HL-60 (cell line): ENCODE measurements at regions not wholly inside any gene's neighbourhood (a gene's known extent, or its start where the extent isn't known, plus 50 kb on each side); places are given as distances from the start of the nearest gene placed in this dataset.

Source experiments
- POLR2AphosphoS5 ChIP-seq: IDR thresholded peaks from 2 replicates; pipeline ENCODE4 v1.6.1; 2012; ENCODE audit warnings: low read depth
- TF ChIP-seq, protein P1 (sequence below): IDR thresholded peaks from one replicate; pipeline ENCODE4 v1.5.1; 2011; ENCODE audit warnings: low read length, control low read depth, inconsistent platforms; ENCODE audit not compliant: insufficient read depth
- TF ChIP-seq, protein P2 (sequence below): IDR thresholded peaks from 2 replicates; pipeline ENCODE4 v1.6.1; 2012; ENCODE audit warnings: low read depth; ENCODE audit not compliant: insufficient replicate concordance

DNA sequence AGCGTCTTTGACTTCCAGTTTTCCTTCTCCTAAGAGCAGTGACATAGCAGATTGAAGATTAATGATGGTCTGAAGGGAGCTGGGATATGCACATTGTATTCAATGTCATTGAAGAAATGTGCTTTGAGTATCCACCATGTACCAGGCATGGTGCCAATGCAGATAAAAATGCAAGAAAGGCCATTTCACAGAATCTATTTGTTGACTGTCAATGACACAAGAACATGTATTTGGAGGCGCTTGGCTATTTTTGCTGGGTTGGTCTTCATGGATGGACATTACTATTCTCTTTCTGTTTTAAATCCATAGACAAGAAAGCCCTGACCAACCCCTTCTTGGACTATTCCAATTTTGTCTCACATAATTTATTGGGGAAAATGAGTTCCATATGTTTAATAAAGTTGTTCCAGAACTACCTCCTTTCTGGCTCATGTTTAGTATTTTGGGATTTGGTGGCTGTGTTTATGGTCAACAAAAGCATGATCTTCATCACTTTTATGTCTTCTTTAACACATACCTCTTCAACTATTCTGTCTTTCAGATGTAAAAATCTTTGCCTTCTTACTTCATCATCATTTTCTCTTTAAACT lies 174.5 kb downstream of the CPE start:
- TF ChIP-seq, protein P1, sequence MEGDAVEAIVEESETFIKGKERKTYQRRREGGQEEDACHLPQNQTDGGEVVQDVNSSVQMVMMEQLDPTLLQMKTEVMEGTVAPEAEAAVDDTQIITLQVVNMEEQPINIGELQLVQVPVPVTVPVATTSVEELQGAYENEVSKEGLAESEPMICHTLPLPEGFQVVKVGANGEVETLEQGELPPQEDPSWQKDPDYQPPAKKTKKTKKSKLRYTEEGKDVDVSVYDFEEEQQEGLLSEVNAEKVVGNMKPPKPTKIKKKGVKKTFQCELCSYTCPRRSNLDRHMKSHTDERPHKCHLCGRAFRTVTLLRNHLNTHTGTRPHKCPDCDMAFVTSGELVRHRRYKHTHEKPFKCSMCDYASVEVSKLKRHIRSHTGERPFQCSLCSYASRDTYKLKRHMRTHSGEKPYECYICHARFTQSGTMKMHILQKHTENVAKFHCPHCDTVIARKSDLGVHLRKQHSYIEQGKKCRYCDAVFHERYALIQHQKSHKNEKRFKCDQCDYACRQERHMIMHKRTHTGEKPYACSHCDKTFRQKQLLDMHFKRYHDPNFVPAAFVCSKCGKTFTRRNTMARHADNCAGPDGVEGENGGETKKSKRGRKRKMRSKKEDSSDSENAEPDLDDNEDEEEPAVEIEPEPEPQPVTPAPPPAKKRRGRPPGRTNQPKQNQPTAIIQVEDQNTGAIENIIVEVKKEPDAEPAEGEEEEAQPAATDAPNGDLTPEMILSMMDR = no peak
- no peak for TF ChIP-seq POLR2AphosphoS5
- TF ChIP-seq, protein P2, sequence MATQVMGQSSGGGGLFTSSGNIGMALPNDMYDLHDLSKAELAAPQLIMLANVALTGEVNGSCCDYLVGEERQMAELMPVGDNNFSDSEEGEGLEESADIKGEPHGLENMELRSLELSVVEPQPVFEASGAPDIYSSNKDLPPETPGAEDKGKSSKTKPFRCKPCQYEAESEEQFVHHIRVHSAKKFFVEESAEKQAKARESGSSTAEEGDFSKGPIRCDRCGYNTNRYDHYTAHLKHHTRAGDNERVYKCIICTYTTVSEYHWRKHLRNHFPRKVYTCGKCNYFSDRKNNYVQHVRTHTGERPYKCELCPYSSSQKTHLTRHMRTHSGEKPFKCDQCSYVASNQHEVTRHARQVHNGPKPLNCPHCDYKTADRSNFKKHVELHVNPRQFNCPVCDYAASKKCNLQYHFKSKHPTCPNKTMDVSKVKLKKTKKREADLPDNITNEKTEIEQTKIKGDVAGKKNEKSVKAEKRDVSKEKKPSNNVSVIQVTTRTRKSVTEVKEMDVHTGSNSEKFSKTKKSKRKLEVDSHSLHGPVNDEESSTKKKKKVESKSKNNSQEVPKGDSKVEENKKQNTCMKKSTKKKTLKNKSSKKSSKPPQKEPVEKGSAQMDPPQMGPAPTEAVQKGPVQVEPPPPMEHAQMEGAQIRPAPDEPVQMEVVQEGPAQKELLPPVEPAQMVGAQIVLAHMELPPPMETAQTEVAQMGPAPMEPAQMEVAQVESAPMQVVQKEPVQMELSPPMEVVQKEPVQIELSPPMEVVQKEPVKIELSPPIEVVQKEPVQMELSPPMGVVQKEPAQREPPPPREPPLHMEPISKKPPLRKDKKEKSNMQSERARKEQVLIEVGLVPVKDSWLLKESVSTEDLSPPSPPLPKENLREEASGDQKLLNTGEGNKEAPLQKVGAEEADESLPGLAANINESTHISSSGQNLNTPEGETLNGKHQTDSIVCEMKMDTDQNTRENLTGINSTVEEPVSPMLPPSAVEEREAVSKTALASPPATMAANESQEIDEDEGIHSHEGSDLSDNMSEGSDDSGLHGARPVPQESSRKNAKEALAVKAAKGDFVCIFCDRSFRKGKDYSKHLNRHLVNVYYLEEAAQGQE = no peak
